C4-2B (cell line): ENCODE measurements at regions not wholly inside any gene's neighbourhood (a gene's known extent, or its start where the extent isn't known, plus 50 kb on each side); places are given as distances from the start of the nearest gene placed in this dataset.

Experiments used
- H3K27ac ChIP-seq: fragments of 450-650 bp; 2 replicates; pipeline ENCODE4 v1.5.1; 2017
- CTCF ChIP-seq: fragments of 450-650 bp; conservative IDR thresholded peaks from 2 replicates; pipeline ENCODE4 v1.5.1; 2017; ENCODE audit warnings: mild to moderate bottlenecking
- ZFX ChIP-seq: fragments of 450-650 bp; IDR thresholded peaks from 2 replicates; pipeline ENCODE4 v1.6.1; 2017

- no peak for TF ChIP-seq CTCF
- TF ChIP-seq ZFX = no peak
- no peak overlapping the region for H3K27ac ChIP-seq
Measured at GRCh38 chr5:167944121-167944852, 347.2 kb upstream of the WWC1 start.

GRCh38 chr5:167945542-167946384 lies 345.7 kb upstream of the WWC1 start:
- H3K27ac ChIP-seq = no peak overlapping the region
- no peak for TF ChIP-seq ZFX
- no peak for TF ChIP-seq CTCF

GRCh38 chr5:167947306-167947705 lies 344.1 kb upstream of the WWC1 start:
- H3K27ac ChIP-seq = no peak overlapping the region
- TF ChIP-seq ZFX (no peak), CTCF (no peak)

GRCh38 chr5:167948251-167948650 lies 343.2 kb upstream of the WWC1 start:
- TF ChIP-seq ZFX = no peak
- TF ChIP-seq CTCF = no peak
- no peak overlapping the region for H3K27ac ChIP-seq

- H3K27ac ChIP-seq = no peak overlapping the region
- TF ChIP-seq CTCF (no peak), ZFX (no peak)
Measured at GRCh38 chr5:167949435-167949834, 342.0 kb upstream of the WWC1 start.

GRCh38 chr5:167950126-167950721 lies 341.2 kb upstream of the WWC1 start:
- H3K27ac ChIP-seq = no peak overlapping the region
- TF ChIP-seq ZFX (no peak), CTCF (no peak)

GRCh38 chr5:167951116-167951515 lies 340.3 kb upstream of the WWC1 start:
- no peak for TF ChIP-seq ZFX
- no peak for TF ChIP-seq CTCF
- H3K27ac ChIP-seq = no peak overlapping the region
